A549 (cell line): ENCODE measurements at regions not wholly inside any gene's neighbourhood (a gene's known extent, or its start where the extent isn't known, plus 50 kb on each side); places are given as distances from the start of the nearest gene placed in this dataset.

Experiments
- ATAC-seq, 2 experiments: fragments of 200-7000 bp in 1 of 2; fragments of >200 bp in 1 of 2; cut with Nextera tagmentation in 1 of 2; cut with Tn5 transposase in 1 of 2; 3 replicates each; pipeline versions ENCODE4 v1.8.0 to v1.9.1; 2018 to 2020; ENCODE audit warnings: mild to moderate bottlenecking in 1 of 2, moderate library complexity in 1 of 2
- CTCF ChIA-PET: fragments of 300-600 bp; sonication (Branson Sonifier 250); formaldehyde crosslinking; extraction: SDS; loops from one replicate; lab custom pipeline; 2021; ENCODE audit warnings: antibody characterized with exemption, inconsistent platforms; lab: Yijun Ruan, JAX
- POLR2A ChIA-PET: fragments of 350-600 bp; formaldehyde crosslinking; extraction: SDS; loops from one replicate; lab custom pipeline; 2021; ENCODE audit warnings: antibody characterized with exemption, inconsistent platforms; lab: Yijun Ruan, JAX
- DNase-seq, 2 experiments: peaks; one replicate each; pipeline versions ENCODE4 v3.0.0 to v3.0.0-alpha.2; 2011 to 2016; ENCODE audit warnings: low read depth in 1 of 2, low spot score in 1 of 2
- FAIRE-seq: peaks from 2 replicates; lab custom pipeline; 2011; peaks lifted over from hg19 to GRCh38; lab: Jason Lieb, UNC
- H3K27ac ChIP-seq, 2 experiments: fragments of >200 bp; sonication (Bioruptor Twin); formaldehyde crosslinking; 3 replicates each; pipeline ENCODE4 v1.5.1; 2016 to 2017
- H3K4me1 ChIP-seq: fragments of >200 bp; sonication (Bioruptor Twin); formaldehyde crosslinking; 3 replicates; pipeline ENCODE4 v1.6.1; 2016
- H3K4me2 ChIP-seq: fragments of >200 bp; sonication (Bioruptor Twin); formaldehyde crosslinking; 3 replicates; pipeline ENCODE4 v1.6.1; 2016
- H3K4me3 ChIP-seq: fragments of >200 bp; sonication (Bioruptor Twin); formaldehyde crosslinking; 3 replicates; pipeline ENCODE4 v1.5.1; 2016
- H3K9me3 ChIP-seq: fragments of >200 bp; sonication (Bioruptor Twin); formaldehyde crosslinking; 3 replicates; pipeline ENCODE4 v1.6.1; 2016
- CBX8 ChIP-seq: fragments of 200-600 bp; sonication (generic); IDR thresholded peaks from 2 replicates; pipeline ENCODE4 v1.6.1; 2016
- CEBPB ChIP-seq, 2 experiments: fragments of >200 bp in 1 of 2; sonication (Bioruptor Twin) in 1 of 2; formaldehyde crosslinking in 1 of 2; IDR thresholded peaks; 2 replicates each; pipeline ENCODE4 v1.6.1; 2012 to 2016
- CHD2 ChIP-seq: fragments of 150-350 bp; IDR thresholded peaks from 2 replicates; pipeline ENCODE4 v1.6.1; 2014; ENCODE audit warnings: low read length; ENCODE audit not compliant: partially characterized antibody
- CHD4 ChIP-seq: fragments of 200-600 bp; sonication (generic); IDR thresholded peaks from 2 replicates; pipeline ENCODE4 v1.6.1; 2016; ENCODE audit warnings: antibody characterized with exemption, mild to moderate bottlenecking, borderline replicate concordance
- EP300 ChIP-seq, 2 experiments: fragments of >200 bp; sonication (Bioruptor Twin); formaldehyde crosslinking; IDR thresholded peaks; 2 replicates in 1 of 2; 3 replicates in 1 of 2; pipeline ENCODE4 v1.6.1; 2016 to 2017
- ESRRA ChIP-seq: fragments of 150-350 bp; IDR thresholded peaks from 2 replicates; pipeline ENCODE4 v1.6.1; 2014; ENCODE audit warnings: mild to moderate bottlenecking, low read length, borderline replicate concordance
- FOXS1 ChIP-seq: fragments of 250-450 bp; sonication (Bioruptor Pico); IDR thresholded peaks from 2 replicates; pipeline ENCODE4 v1.5.0; 2020; ENCODE audit warnings: mild to moderate bottlenecking, moderate library complexity
- HEYL ChIP-seq: fragments of 250-450 bp; sonication (Bioruptor Pico); IDR thresholded peaks from 2 replicates; pipeline ENCODE4 v1.8.0; 2021; ENCODE audit warnings: mild to moderate bottlenecking, moderate library complexity
- JUN ChIP-seq, 2 experiments: fragments of >200 bp; sonication (Bioruptor Twin); formaldehyde crosslinking; IDR thresholded peaks; 2 replicates in 1 of 2; 3 replicates in 1 of 2; pipeline ENCODE4 v1.6.1; 2016 to 2017
- JUNB ChIP-seq: fragments of >200 bp; sonication (Bioruptor Twin); formaldehyde crosslinking; IDR thresholded peaks from 2 replicates; pipeline ENCODE4 v1.6.1; 2016
- KDM5A ChIP-seq: fragments of 200-600 bp; sonication (generic); IDR thresholded peaks from 2 replicates; pipeline ENCODE4 v1.6.1; 2016; ENCODE audit warnings: antibody characterized with exemption, mild to moderate bottlenecking
- MAFK ChIP-seq: fragments of 450-650 bp; IDR thresholded peaks from 2 replicates; pipeline ENCODE4 v1.6.1; 2014; ENCODE audit not compliant: partially characterized antibody
- MAZ ChIP-seq: fragments of 150-350 bp; IDR thresholded peaks from 2 replicates; pipeline ENCODE4 v1.6.1; 2014; ENCODE audit warnings: antibody characterized with exemption, low read depth, low read length, borderline replicate concordance
- MYC ChIP-seq: IDR thresholded peaks from 2 replicates; pipeline ENCODE4 v1.6.1; 2012; ENCODE audit warnings: mild to moderate bottlenecking, inconsistent platforms, low read length, improper control_type of control experiment, borderline replicate concordance
- NFE2L2 ChIP-seq: fragments of 150-350 bp; conservative IDR thresholded peaks from 2 replicates; pipeline ENCODE4 v1.6.1; 2014; ENCODE audit warnings: low read length
- NR3C1 ChIP-seq: fragments of >200 bp; sonication (Bioruptor Twin); formaldehyde crosslinking; IDR thresholded peaks from 3 replicates; pipeline ENCODE4 v1.6.1; 2017
- POLR2AphosphoS2 ChIP-seq: conservative IDR thresholded peaks from 2 replicates; pipeline ENCODE4 v1.6.1; 2012; ENCODE audit warnings: low read length, improper control_type of control experiment, inconsistent platforms
- RAD21 ChIP-seq, 2 experiments: fragments of >200 bp in 1 of 2; sonication (Bioruptor Twin) in 1 of 2; formaldehyde crosslinking in 1 of 2; IDR thresholded peaks in 1 of 2; conservative IDR thresholded peaks in 1 of 2; 2 replicates in 1 of 2; 3 replicates in 1 of 2; pipeline ENCODE4 v1.6.1; 2012 to 2018; ENCODE audit warnings: inconsistent platforms in 1 of 2
- SMC3 ChIP-seq: fragments of >200 bp; sonication (Bioruptor Twin); formaldehyde crosslinking; IDR thresholded peaks from 3 replicates; pipeline ENCODE4 v1.6.1; 2018; ENCODE audit warnings: inconsistent platforms
- TFCP2L1 ChIP-seq: fragments of 250-450 bp; sonication (Bioruptor Pico); IDR thresholded peaks from 2 replicates; pipeline ENCODE4 v1.5.0; 2021; ENCODE audit warnings: mild to moderate bottlenecking
- ZFP36 ChIP-seq: fragments of 450-650 bp; IDR thresholded peaks from 2 replicates; pipeline ENCODE4 v1.6.1; 2014; ENCODE audit warnings: borderline replicate concordance; ENCODE audit not compliant: partially characterized antibody
- ZNF302 ChIP-seq: fragments of 250-450 bp; sonication (Bioruptor Pico); IDR thresholded peaks from 2 replicates; pipeline ENCODE4 v1.9.0; 2021; ENCODE audit warnings: inconsistent platforms, mild to moderate bottlenecking, moderate library complexity
- ZSCAN20 ChIP-seq: fragments of 250-450 bp; sonication (Bioruptor Pico); IDR thresholded peaks from 2 replicates; pipeline ENCODE4 v1.8.0; 2022; ENCODE audit warnings: mild to moderate bottlenecking, moderate library complexity
- WGBS: methylation state at CpG from one replicate; pipeline ENCODE4 v1.1.6; 2017; ENCODE audit errors: missing lambda C conversion rate; 5-methylcytosine and 5-hydroxymethylcytosine counted together
- TF ChIP-seq, protein P1 (sequence below): IDR thresholded peaks from 2 replicates; pipeline ENCODE4 v1.6.1; 2012; ENCODE audit warnings: low read depth, borderline replicate concordance
- TF ChIP-seq, protein P2 (sequence below): fragments of >200 bp; sonication (Bioruptor Twin); formaldehyde crosslinking; IDR thresholded peaks from 2 replicates; pipeline ENCODE4 v1.6.1; 2016
- TF ChIP-seq, protein P3 (sequence below): fragments of >200 bp; sonication (Bioruptor Twin); formaldehyde crosslinking; IDR thresholded peaks from 3 replicates; pipeline ENCODE4 v1.6.1; 2016
- TF ChIP-seq, protein P4 (sequence below): IDR thresholded peaks from 2 replicates; pipeline ENCODE4 v1.6.1; 2012

DNA sequence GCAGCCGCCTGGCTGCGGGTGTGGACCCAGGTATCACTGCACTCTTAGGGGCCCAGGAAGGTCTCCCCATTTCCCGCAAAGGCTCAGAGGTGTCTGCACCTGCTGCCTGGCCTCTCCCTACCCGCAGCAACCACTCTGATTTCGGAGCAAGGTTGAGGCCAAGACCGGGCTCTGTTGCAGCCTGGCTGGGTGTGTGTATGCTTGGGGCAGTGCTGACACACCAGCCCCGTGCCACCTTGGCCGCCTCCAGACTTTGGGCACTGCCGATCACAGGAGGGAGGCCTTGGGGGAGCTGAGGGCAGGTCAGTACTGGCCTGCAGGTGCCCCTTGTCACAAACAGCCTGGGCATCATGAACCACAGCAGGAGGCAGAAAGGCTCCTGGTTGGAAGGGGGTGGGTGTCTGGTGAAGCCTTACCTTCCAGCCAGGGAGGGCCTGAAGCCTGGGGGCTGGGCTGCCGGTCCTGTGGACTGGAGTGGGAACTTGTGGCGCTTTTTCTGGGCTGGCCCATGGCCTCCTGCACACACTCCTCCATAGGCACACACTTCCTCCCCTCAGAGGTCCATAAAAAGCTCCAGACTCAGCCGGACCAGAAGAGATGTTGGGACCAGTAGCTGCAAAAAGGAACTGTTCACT lies 519.5 kb downstream of the RWDD3 start:
- WGBS: 16% methylated on average over 2 of the region's 12 CpGs
- Histone ChIP-seq H3K27ac (no peak overlapping the region), H3K4me2 (no peak overlapping the region), H3K9me3 (no peaks in the 10 kb centered on the region)
- CTCF ChIA-PET: interaction anchor here (1.1 kb wide), 1 partner anchor 10 kb away, joined by 3 read pairs; no protein-coding TSS in a partner anchor
- no peak for DNase-seq
- POLR2A ChIA-PET: no interaction called here
- ATAC-seq: no peak
- FAIRE-seq: no peak
- TF ChIP-seq JUNB (no peak), SMC3 (no peak), MAFK (no peak), ESRRA (no peak), NFE2L2 (no peak), MAZ (no peak), CHD2 (no peak), NR3C1 (no peak), CBX8 (no peak), ZFP36 (no peak), RAD21 (conservative IDR thresholded peaks at IDR 0.05 in 1 of 2, IDR thresholded peaks at IDR 0.05 in 1 of 2) (no peak)
- TF ChIP-seq, protein P1, sequence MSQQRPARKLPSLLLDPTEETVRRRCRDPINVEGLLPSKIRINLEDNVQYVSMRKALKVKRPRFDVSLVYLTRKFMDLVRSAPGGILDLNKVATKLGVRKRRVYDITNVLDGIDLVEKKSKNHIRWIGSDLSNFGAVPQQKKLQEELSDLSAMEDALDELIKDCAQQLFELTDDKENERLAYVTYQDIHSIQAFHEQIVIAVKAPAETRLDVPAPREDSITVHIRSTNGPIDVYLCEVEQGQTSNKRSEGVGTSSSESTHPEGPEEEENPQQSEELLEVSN: no peak
- TF ChIP-seq, protein P2, sequence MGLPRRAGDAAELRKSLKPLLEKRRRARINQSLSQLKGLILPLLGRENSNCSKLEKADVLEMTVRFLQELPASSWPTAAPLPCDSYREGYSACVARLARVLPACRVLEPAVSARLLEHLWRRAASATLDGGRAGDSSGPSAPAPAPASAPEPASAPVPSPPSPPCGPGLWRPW: no peak
- TF ChIP-seq, all 56 proteins: peak for 0
- H3K4me3 ChIP-seq: no peak overlapping the region
- H3K4me1 ChIP-seq: no peaks in the 10 kb centered on the region

DNA sequence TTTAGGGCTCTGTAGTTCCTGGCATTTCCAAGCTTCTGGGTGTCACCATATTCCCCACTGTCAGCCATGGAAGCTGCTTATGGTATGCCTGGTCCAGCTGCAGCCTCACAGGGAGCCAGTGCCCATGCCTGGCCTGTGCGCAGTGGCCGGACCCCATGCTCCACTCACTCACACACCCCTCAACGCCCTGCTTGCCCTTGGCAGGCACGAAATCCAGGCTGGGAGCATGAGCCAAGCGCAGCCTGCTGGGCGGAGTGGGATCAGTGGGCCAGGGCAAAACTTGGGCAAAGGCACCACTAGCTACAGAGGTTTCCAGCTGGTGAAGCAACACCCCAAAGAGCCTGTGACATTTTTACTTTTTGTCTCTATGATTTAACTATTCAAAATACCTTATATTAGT lies 520.4 kb downstream of the RWDD3 start:
- ATAC-seq (no peak), FAIRE-seq (no peak), DNase-seq (no peak)
- Histone ChIP-seq H3K4me3 (no peak overlapping the region), H3K27ac (no peak overlapping the region), H3K9me3 (no peaks in the 10 kb centered on the region), H3K4me2 (no peak overlapping the region), H3K4me1 (no peaks in the 10 kb centered on the region)
- TF ChIP-seq TFCP2L1 (CRISPR knock-in tag): no peak
- TF ChIP-seq MYC: no peak
- TF ChIP-seq CHD4: no peak
- no peak for TF ChIP-seq ZSCAN20 (CRISPR knock-in tag)
- ChIA-PET CTCF (no interaction called here), POLR2A (no interaction called here)
- 31% methylated on average over 6 of the region's 6 CpGs for WGBS

DNA sequence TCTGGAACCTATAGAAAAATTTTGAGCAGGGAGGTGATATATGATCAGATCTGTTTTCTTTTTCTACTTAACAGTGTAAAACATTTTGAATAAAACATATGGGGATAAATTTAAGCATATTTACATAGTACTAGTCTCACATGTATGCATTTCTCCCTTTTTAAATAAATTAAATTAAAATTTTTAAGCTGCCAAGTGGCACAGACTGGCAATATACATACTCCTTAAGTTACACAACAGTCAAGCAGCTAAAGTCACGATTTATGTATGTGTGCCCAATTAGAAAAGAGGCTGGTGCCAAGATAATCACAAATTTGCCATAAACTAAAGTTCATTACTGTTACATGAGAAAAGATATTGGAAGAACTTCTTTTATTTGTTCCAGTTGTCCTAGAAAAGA lies 532.0 kb downstream of the RWDD3 start:
- DNase-seq (no peak), ATAC-seq (no peak), FAIRE-seq (no peak)
- no peak for TF ChIP-seq FOXS1 (CRISPR knock-in tag)
- TF ChIP-seq CBX8: no peak
- TF ChIP-seq, protein P3, sequence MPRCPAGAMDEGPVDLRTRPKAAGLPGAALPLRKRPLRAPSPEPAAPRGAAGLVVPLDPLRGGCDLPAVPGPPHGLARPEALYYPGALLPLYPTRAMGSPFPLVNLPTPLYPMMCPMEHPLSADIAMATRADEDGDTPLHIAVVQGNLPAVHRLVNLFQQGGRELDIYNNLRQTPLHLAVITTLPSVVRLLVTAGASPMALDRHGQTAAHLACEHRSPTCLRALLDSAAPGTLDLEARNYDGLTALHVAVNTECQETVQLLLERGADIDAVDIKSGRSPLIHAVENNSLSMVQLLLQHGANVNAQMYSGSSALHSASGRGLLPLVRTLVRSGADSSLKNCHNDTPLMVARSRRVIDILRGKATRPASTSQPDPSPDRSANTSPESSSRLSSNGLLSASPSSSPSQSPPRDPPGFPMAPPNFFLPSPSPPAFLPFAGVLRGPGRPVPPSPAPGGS: no peak
- no peak for TF ChIP-seq JUN (IDR thresholded peaks at IDR 0.05)
- TF ChIP-seq KDM5A: no peak
- TF ChIP-seq, protein P2: no peak
- TF ChIP-seq, protein P4, sequence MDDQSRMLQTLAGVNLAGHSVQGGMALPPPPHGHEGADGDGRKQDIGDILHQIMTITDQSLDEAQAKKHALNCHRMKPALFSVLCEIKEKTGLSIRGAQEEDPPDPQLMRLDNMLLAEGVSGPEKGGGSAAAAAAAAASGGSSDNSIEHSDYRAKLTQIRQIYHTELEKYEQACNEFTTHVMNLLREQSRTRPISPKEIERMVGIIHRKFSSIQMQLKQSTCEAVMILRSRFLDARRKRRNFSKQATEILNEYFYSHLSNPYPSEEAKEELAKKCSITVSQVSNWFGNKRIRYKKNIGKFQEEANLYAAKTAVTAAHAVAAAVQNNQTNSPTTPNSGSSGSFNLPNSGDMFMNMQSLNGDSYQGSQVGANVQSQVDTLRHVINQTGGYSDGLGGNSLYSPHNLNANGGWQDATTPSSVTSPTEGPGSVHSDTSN: no peak
- TF ChIP-seq CEBPB (IDR thresholded peaks at IDR 0.05): no peak
- no peak for TF ChIP-seq HEYL
- no peak for TF ChIP-seq POLR2AphosphoS2
- no peak for TF ChIP-seq EP300 (IDR thresholded peaks at IDR 0.05)
- no peak for TF ChIP-seq ZNF302 (CRISPR knock-in tag)
- no peak for TF ChIP-seq CHD2
- TF ChIP-seq SMC3: no peak
- TF ChIP-seq NR3C1: no peak
- 7% methylated on average over 1 of the region's 1 CpG for WGBS
- Histone ChIP-seq H3K4me1 (no peaks in the 10 kb centered on the region), H3K4me3 (no peak overlapping the region), H3K4me2 (no peak overlapping the region), H3K9me3 (no peaks in the 10 kb centered on the region), H3K27ac (no peak overlapping the region)
- ChIA-PET POLR2A (no interaction called here), CTCF (no interaction called here)
